ENCODE measurements at regions not wholly inside any gene's neighbourhood (a gene's known extent, or its start where the extent isn't known, plus 50 kb on each side); places are given as distances from the start of the nearest gene placed in this dataset.
"Not testable (repeated sequence)": the region's sequence is repeated elsewhere in the genome, so short reads cannot be mapped to it uniquely, and the experiment has no call there.

DNA sequence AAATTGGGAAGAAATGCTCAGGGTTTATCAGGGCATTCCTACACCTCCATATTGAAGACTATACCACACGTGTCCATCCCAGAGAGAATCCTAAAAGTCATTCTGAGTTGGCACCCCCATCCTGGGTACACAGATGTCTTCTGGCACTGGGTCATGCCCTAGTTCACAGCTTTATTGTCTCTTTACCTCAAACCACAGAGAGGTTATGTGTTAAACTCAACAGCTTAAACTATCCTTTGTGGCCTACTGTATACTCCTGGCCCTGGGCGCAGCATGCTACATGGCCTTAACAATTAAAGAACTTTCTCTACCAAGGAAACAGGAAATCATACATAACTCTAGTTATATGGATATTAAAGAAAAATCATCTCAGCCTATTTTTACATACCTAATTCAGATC lies 115.6 kb upstream of the SEM1 start:
- Histone ChIP-seq H3K36me3 (no peaks in the 10 kb centered on the region), H3K4me3 (no peak overlapping the region), H3K27me3 (no peaks in the 10 kb centered on the region), H3K9me3 (no peaks in the 10 kb centered on the region), H3K9ac (ENCODE audit: low read depth in 2 of 2, low read length in 2 of 2) (no peak overlapping the region), H3K27ac (no peak overlapping the region), H3K4me1 (no peaks in the 10 kb centered on the region)
- no peak for DNase-seq
- TF ChIP-seq, protein P1, sequence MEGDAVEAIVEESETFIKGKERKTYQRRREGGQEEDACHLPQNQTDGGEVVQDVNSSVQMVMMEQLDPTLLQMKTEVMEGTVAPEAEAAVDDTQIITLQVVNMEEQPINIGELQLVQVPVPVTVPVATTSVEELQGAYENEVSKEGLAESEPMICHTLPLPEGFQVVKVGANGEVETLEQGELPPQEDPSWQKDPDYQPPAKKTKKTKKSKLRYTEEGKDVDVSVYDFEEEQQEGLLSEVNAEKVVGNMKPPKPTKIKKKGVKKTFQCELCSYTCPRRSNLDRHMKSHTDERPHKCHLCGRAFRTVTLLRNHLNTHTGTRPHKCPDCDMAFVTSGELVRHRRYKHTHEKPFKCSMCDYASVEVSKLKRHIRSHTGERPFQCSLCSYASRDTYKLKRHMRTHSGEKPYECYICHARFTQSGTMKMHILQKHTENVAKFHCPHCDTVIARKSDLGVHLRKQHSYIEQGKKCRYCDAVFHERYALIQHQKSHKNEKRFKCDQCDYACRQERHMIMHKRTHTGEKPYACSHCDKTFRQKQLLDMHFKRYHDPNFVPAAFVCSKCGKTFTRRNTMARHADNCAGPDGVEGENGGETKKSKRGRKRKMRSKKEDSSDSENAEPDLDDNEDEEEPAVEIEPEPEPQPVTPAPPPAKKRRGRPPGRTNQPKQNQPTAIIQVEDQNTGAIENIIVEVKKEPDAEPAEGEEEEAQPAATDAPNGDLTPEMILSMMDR (IDR thresholded peaks at IDR 0.05) = no peak
- intact Hi-C loops (cut with DNase I) = no loop called here

DNA sequence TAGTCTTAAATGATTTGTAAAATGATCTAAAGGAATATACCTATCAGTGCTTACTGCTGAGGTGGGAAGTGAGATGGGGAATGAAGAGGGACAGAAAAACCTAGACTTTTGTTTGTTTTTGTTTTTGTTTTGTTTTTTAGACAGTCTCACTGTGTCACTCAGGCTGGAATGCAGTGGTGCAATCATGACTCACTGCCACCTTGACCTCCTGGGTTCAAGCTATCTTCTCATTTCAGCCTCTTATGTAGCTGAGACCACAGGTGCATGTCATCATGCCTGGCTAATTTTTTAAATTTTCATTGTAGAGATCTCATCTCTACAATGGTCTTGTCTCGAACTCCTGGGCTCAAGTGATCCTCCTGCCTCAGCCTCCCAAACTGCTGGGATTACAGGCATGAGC lies 116.4 kb upstream of the SEM1 start:
- TF ChIP-seq, protein P1 (IDR thresholded peaks at IDR 0.05) = no peak
- DNase-seq = no peak
- Histone ChIP-seq H3K4me3 (no peak overlapping the region), H3K4me1 (no peaks in the 10 kb centered on the region), H3K9ac (ENCODE audit: low read depth in 2 of 2, low read length in 2 of 2) (no peak overlapping the region), H3K27me3 (no peaks in the 10 kb centered on the region), H3K9me3 (no peaks in the 10 kb centered on the region), H3K27ac (no peak overlapping the region), H3K36me3 (no peaks in the 10 kb centered on the region)
- intact Hi-C loops (cut with DNase I) = no loop called here

DNA sequence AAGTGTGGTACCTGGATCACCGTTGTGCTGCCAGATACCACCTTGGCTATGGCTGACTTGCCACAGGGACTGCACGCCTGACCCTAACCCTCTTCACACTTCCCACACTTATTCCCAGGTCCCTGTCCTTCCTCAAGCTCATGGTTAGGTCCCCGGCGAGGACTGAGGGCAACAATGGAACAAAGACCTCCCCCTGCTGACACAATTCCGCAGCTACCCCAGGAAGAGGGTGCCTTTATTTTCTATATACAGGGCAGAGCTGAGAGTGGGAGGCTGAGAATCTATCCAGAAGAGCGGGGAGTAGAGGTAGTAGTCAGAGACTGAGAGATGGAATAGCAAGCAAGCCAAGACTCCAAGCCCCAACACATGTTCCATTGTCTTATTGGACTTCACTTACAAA lies 118.1 kb upstream of the SEM1 start:
- intact Hi-C loops (cut with DNase I) = no loop called here
- TF ChIP-seq, protein P1 (IDR thresholded peaks at IDR 0.05) = no peak

DNA sequence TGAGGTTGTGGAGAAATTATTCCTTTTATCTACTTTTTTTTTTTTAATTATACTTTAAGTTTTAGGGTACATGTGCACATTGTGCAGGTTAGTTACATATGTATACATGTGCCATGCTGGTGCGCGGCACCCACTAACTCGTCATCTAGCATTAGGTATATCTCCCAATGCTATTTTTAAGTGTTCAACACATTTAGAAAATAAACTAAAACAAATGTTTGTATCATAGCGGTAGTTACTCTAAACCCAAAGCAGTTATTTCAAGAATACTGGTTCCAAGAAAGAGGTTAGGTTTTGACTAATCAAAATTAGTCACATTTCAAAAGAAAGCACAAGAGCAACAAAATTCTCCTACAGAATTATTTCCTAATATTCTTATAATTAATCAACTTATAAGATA lies 119.5 kb upstream of the SEM1 start:
- intact Hi-C loops (cut with DNase I); DNase-seq: not testable (repeated sequence)

More for the DNA sequence above, 118.1 kb upstream of the SEM1 start:
- Histone ChIP-seq H3K36me3 (no peaks in the 10 kb centered on the region), H3K4me1 (no peaks in the 10 kb centered on the region), H3K27me3 (no peaks in the 10 kb centered on the region), H3K9ac (ENCODE audit: low read depth in 2 of 2, low read length in 2 of 2) (no peak overlapping the region), H3K4me3 (no peak overlapping the region), H3K27ac (no peak overlapping the region), H3K9me3 (no peaks in the 10 kb centered on the region)
- no peak for DNase-seq

DNA sequence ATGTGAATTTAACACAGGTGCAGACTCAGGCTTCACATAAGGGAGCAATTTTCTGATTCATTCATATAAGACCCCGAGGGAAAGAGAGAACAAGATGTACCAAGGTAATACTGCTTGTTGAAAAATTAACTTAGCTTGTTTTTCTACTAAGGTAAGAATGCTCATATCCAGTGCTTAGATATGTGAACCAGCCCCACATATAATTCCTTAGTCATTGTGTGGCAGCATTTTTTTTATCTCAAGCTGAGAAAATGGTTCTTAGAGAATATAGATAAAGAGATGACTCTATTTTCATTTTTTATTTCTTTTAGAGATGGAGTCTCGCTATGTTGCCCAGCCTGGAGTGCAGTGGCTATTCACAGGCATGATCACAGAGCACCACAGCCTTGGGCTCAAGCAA lies 121.8 kb upstream of the SEM1 start:
- Histone ChIP-seq H3K4me3 (no peak overlapping the region), H3K4me1 (no peaks in the 10 kb centered on the region), H3K27ac (no peak overlapping the region), H3K27me3 (no peaks in the 10 kb centered on the region), H3K36me3 (no peaks in the 10 kb centered on the region), H3K9me3 (no peaks in the 10 kb centered on the region), H3K9ac (ENCODE audit: low read depth in 2 of 2, low read length in 2 of 2) (no peak overlapping the region)
- TF ChIP-seq, protein P1 (IDR thresholded peaks at IDR 0.05) = no peak
- intact Hi-C loops (cut with DNase I) = loop anchor here (5.0 kb wide), 1 partner anchor 59 kb away; no protein-coding TSS in a partner anchor
- no peak for DNase-seq

More for the DNA sequence above, 119.5 kb upstream of the SEM1 start:
- not testable (repeated sequence) for H3K4me3 ChIP-seq; H3K9ac ChIP-seq (ENCODE audit: low read depth in 2 of 2, low read length in 2 of 2); H3K27ac ChIP-seq; H3K4me1 ChIP-seq; H3K27me3 ChIP-seq; H3K9me3 ChIP-seq; H3K36me3 ChIP-seq

DNA sequence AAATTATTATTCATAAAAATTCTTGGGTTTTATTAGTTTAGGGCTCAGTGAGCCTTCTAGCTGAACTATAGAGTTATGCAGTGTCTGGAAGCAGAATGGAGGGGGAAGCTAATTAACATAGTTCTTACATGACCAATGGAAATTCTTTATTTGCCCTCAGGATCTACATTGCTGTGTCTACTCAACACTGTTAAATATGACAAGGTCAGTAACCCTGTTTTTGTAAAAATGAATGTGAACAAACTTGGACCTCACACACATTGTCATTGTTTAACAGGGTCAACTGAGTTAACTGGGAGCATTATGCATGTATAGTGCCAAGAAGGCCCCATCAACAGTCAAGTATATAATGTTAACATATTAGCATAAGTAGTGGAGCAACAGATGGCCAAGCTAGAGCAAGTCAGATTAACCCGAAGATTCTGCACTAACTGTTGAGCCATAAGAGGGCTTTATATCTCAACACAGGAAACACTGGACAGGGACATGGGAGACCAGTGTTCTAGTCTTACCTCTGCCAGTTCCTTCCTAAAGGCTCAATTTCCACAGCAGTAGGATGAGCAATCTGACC lies 122.5 kb upstream of the SEM1 start:
- H3K9ac ChIP-seq (ENCODE audit: low read depth in 2 of 2, low read length in 2 of 2) = no peak overlapping the region
- TF ChIP-seq, protein P1 (IDR thresholded peaks at IDR 0.05) = no peak
- H3K27ac ChIP-seq = no peak overlapping the region
- intact Hi-C loops (cut with DNase I) = loop anchor here (5.0 kb wide), 1 partner anchor 60 kb away; no protein-coding TSS in a partner anchor
- DNase-seq = no peak
- H3K9me3 ChIP-seq = no peaks in the 10 kb centered on the region
- no peak overlapping the region for H3K4me3 ChIP-seq
- no peaks in the 10 kb centered on the region for H3K27me3 ChIP-seq
- no peaks in the 10 kb centered on the region for H3K4me1 ChIP-seq
- no peaks in the 10 kb centered on the region for H3K36me3 ChIP-seq
